ENCODE measurements at regions not wholly inside any gene's neighbourhood (a gene's known extent, or its start where the extent isn't known, plus 50 kb on each side); places are given as distances from the start of the nearest gene placed in this dataset.

DNA sequence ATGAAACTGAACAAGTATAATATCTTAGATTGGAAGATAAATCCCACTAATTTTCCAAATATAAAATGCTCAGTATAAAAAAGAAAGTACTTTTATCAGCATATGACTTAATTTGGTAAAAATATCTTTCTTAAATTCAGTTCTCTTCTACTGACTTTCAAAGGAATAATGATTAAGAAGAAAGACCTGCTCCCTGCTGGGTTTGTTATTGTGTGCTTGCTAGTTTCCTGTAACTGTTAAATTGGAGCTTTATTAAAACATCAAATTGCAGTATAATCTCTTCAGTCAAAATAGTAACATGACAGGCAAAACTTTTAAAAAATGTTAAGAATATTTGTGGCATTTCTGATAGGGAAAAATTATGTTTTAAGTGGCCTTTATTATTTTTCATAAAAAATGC, 1317.4 kb upstream of the CDH2 start:
- Histone ChIP-seq H3K4me1 (ENCODE audit: control insufficient read depth, extremely low read depth, insufficient read depth, low read length) (no peaks in the 10 kb centered on the region), H3K9me1 (ENCODE audit: control insufficient read depth, extremely low read depth, insufficient read depth, low read length) (no peaks in the 10 kb centered on the region), H3K4me2 (ENCODE audit: control insufficient read depth, extremely low read depth, insufficient read depth, low read depth, low read length) (no peak overlapping the region), H3K27me3 (ENCODE audit: control insufficient read depth, extremely low read depth, insufficient read depth, low read length) (no peaks in the 10 kb centered on the region), H3K4me3 (ENCODE audit: control insufficient read depth in 2 of 3, extremely low read depth in 1 of 3, insufficient read depth in 2 of 3, low read depth in 1 of 3, low read length in 3 of 3) (no peak overlapping the region), H2AFZ (ENCODE audit: control insufficient read depth, low read length) (no peak overlapping the region), H4K20me1 (ENCODE audit: control insufficient read depth, extremely low read depth, insufficient read depth, low read length) (no peaks in the 10 kb centered on the region), H3K36me3 (ENCODE audit: control insufficient read depth in 2 of 2, extremely low read depth in 1 of 2, insufficient read depth in 2 of 2, low read length in 2 of 2) (no peaks in the 10 kb centered on the region), H3K79me2 (ENCODE audit: control insufficient read depth, insufficient read depth, low read length) (no peaks in the 10 kb centered on the region), H3K9ac (ENCODE audit: control insufficient read depth, extremely low read depth, insufficient read depth, low read length) (no peak overlapping the region), H3K9me3 (ENCODE audit: control insufficient read depth, low read depth, low read length) (no peaks in the 10 kb centered on the region), H3K27ac (ENCODE audit: control insufficient read depth, insufficient read depth, low read length) (no peak overlapping the region)
- FAIRE-seq (no peak), DNase-seq (ENCODE audit: low read depth, low spot score) (no peak)
- dilution Hi-C loops (cut with MboI; ENCODE audit: extremely low pct_ligation_motif_present, low sequenced_read_pairs) = no loop called here
- no peak for TF ChIP-seq EZH2 (IDR thresholded peaks at IDR 0.05; ENCODE audit: low read length)
- TF ChIP-seq, protein P1, sequence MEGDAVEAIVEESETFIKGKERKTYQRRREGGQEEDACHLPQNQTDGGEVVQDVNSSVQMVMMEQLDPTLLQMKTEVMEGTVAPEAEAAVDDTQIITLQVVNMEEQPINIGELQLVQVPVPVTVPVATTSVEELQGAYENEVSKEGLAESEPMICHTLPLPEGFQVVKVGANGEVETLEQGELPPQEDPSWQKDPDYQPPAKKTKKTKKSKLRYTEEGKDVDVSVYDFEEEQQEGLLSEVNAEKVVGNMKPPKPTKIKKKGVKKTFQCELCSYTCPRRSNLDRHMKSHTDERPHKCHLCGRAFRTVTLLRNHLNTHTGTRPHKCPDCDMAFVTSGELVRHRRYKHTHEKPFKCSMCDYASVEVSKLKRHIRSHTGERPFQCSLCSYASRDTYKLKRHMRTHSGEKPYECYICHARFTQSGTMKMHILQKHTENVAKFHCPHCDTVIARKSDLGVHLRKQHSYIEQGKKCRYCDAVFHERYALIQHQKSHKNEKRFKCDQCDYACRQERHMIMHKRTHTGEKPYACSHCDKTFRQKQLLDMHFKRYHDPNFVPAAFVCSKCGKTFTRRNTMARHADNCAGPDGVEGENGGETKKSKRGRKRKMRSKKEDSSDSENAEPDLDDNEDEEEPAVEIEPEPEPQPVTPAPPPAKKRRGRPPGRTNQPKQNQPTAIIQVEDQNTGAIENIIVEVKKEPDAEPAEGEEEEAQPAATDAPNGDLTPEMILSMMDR (optimal IDR thresholded peaks at IDR 0.05 in 1 of 3, IDR thresholded peaks at IDR 0.05 in 1 of 3, conservative IDR thresholded peaks at IDR 0.05 in 1 of 3; ENCODE audit: extremely low read depth in 1 of 3, insufficient read depth in 2 of 3, low read length in 3 of 3) = no peak

DNA sequence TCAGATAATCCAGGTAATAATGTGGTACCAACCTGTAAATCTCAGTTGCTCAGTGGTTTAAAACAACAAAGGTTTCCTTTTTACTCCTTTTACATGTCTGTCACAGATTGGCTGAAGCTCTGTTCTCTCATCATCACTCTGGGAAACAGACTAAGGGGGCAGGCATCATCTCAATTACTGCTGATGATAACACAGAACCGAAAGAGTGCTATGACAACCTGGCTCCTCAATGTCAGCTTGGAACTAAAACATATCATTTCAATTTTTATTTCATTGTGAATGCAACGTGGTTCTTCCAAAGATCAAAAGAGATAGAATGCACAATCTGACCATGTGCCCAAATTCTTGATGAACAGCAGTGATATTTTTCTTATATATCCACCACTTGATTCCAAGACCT, 1315.0 kb upstream of the CDH2 start:
- no peak for DNase-seq (ENCODE audit: low read depth, low spot score)
- no peaks in the 10 kb centered on the region for H3K36me3 ChIP-seq (ENCODE audit: control insufficient read depth in 2 of 2, extremely low read depth in 1 of 2, insufficient read depth in 2 of 2, low read length in 2 of 2)
- no peaks in the 10 kb centered on the region for H3K79me2 ChIP-seq (ENCODE audit: control insufficient read depth, insufficient read depth, low read length)
- H3K9me1 ChIP-seq (ENCODE audit: control insufficient read depth, extremely low read depth, insufficient read depth, low read length) = no peaks in the 10 kb centered on the region
- no peaks in the 10 kb centered on the region for H3K27me3 ChIP-seq (ENCODE audit: control insufficient read depth, extremely low read depth, insufficient read depth, low read length)
- H3K9ac ChIP-seq (ENCODE audit: control insufficient read depth, extremely low read depth, insufficient read depth, low read length) = no peak overlapping the region
- no peak overlapping the region for H3K4me3 ChIP-seq (ENCODE audit: control insufficient read depth in 2 of 3, extremely low read depth in 1 of 3, insufficient read depth in 2 of 3, low read depth in 1 of 3, low read length in 3 of 3)
- H2AFZ ChIP-seq (ENCODE audit: control insufficient read depth, low read length) = no peak overlapping the region
- dilution Hi-C loops (cut with MboI; ENCODE audit: extremely low pct_ligation_motif_present, low sequenced_read_pairs) = no loop called here
- no peaks in the 10 kb centered on the region for H3K9me3 ChIP-seq (ENCODE audit: control insufficient read depth, low read depth, low read length)
- no peaks in the 10 kb centered on the region for H4K20me1 ChIP-seq (ENCODE audit: control insufficient read depth, extremely low read depth, insufficient read depth, low read length)
- H3K4me2 ChIP-seq (ENCODE audit: control insufficient read depth, extremely low read depth, insufficient read depth, low read depth, low read length) = no peak overlapping the region
- FAIRE-seq = no peak
- no peak overlapping the region for H3K27ac ChIP-seq (ENCODE audit: control insufficient read depth, insufficient read depth, low read length)
- no peaks in the 10 kb centered on the region for H3K4me1 ChIP-seq (ENCODE audit: control insufficient read depth, extremely low read depth, insufficient read depth, low read length)
- no peak for TF ChIP-seq EZH2 (IDR thresholded peaks at IDR 0.05; ENCODE audit: low read length)
- TF ChIP-seq, protein P1 (optimal IDR thresholded peaks at IDR 0.05 in 1 of 3, IDR thresholded peaks at IDR 0.05 in 1 of 3, conservative IDR thresholded peaks at IDR 0.05 in 1 of 3; ENCODE audit: extremely low read depth in 1 of 3, insufficient read depth in 2 of 3, low read length in 3 of 3) = no peak

Measured in keratinocyte (primary cell).